SK-N-SH treated with all-trans-retinoic acid at 6 μM for 48 hours (cell line): ENCODE measurements at regions not wholly inside any gene's neighbourhood (a gene's known extent, or its start where the extent isn't known, plus 50 kb on each side); places are given as distances from the start of the nearest gene placed in this dataset.

Source experiments
- ARNTL ChIP-seq: fragments of 450-650 bp; formaldehyde crosslinking; IDR thresholded peaks from 2 replicates; pipeline ENCODE4 v1.5.0; 2020; ENCODE audit warnings: low read depth, mild to moderate bottlenecking, moderate library complexity, borderline replicate concordance
- CSDC2 ChIP-seq: fragments of 250-450 bp; sonication (Bioruptor Pico); IDR thresholded peaks from 2 replicates; pipeline ENCODE4 v1.5.0; 2020; ENCODE audit warnings: mild to moderate bottlenecking, moderate library complexity
- ISL1 ChIP-seq: fragments of 250-450 bp; sonication (Bioruptor Pico); IDR thresholded peaks from 2 replicates; pipeline ENCODE4 v2.1.2; 2022; ENCODE audit warnings: mild to moderate bottlenecking, moderate library complexity
- PATZ1 ChIP-seq: fragments of 250-450 bp; sonication (Bioruptor Pico); IDR thresholded peaks from 2 replicates; pipeline ENCODE4 v1.8.0; 2020; ENCODE audit warnings: mild to moderate bottlenecking, moderate library complexity, borderline replicate concordance
- PPARA ChIP-seq: fragments of 250-450 bp; sonication (Bioruptor Pico); IDR thresholded peaks from 2 replicates; pipeline ENCODE4 v1.5.0; 2020; ENCODE audit warnings: mild to moderate bottlenecking, borderline replicate concordance
- ZFP30 ChIP-seq: fragments of 450-650 bp; formaldehyde crosslinking; IDR thresholded peaks from 2 replicates; pipeline ENCODE4 v1.5.0; 2022; ENCODE audit warnings: mild to moderate bottlenecking, moderate library complexity
- ZNF565 ChIP-seq: fragments of 450-650 bp; formaldehyde crosslinking; conservative IDR thresholded peaks from 2 replicates; pipeline ENCODE4 v1.5.0; 2020; ENCODE audit warnings: low read depth, mild to moderate bottlenecking, moderate library complexity

- TF ChIP-seq PATZ1: no peak
- no peak for TF ChIP-seq ZNF565
- TF ChIP-seq CSDC2 (CRISPR knock-in tag): no peak
- no peak for TF ChIP-seq ARNTL (CRISPR knock-in tag)
- peak; percentile 28; the same call in 1 of the 2 replicates for TF ChIP-seq ISL1 (CRISPR knock-in tag)
- no peak for TF ChIP-seq PPARA (CRISPR knock-in tag)
- no peak for TF ChIP-seq ZFP30 (CRISPR knock-in tag)
These were observed 481.1 kb upstream of the USP24 start for GRCh38 chr1:55696181-55696754.
